K562 (cell line): ENCODE measurements at regions not wholly inside any gene's neighbourhood (a gene's known extent, or its start where the extent isn't known, plus 50 kb on each side); places are given as distances from the start of the nearest gene placed in this dataset.

Experiments
- ATAC-seq: fragments of 200-7000 bp; cut with Tn5 transposase; 3 replicates; pipeline ENCODE4 v1.9.1; 2020; ENCODE audit warnings: moderate library complexity
- BruUV-seq: library from RNA; stranded (reverse); fragments of 400-500 nt; replicated peaks from 2 replicates; lab custom pipeline; 2021; lab: Mats Ljungman, UMichigan
- CTCF ChIA-PET: fragments of 300-600 bp; formaldehyde crosslinking; extraction: SDS; loops from one replicate; lab custom pipeline; 2021; ENCODE audit warnings: low intra/inter-chr PET ratio; lab: Yijun Ruan, JAX
- POLR2A ChIA-PET: fragments of 300-600, 350-650 bp; sonication (Branson Sonifier 250); formaldehyde crosslinking; extraction: SDS; loops from one replicate; lab custom pipeline; 2021; ENCODE audit warnings: antibody characterized with exemption, inconsistent platforms; lab: Yijun Ruan, JAX
- DNase-seq, 4 experiments: peaks; one replicate each; pipeline versions ENCODE4 v3.0.0 to v3.0.0-alpha.2; 2011 to 2018; ENCODE audit warnings: low spot score in 3 of 4, mixed read lengths in 3 of 4; ENCODE audit errors: extremely low read depth in 1 of 4
- FAIRE-seq: peaks from 2 replicates; lab custom pipeline; 2011; peaks lifted over from hg19 to GRCh38; lab: Jason Lieb, UNC
- H2AFZ ChIP-seq: 2 replicates; pipeline ENCODE4 v1.6.0; 2011; ENCODE audit warnings: low read depth, low read length, control low read depth, inconsistent platforms
- H3K27ac ChIP-seq: fragments of 200-600 bp; 3 replicates; pipeline ENCODE4 v1.8.0; 2011; ENCODE audit warnings: low read depth, mild to moderate bottlenecking, control low read depth, inconsistent platforms, low read length, moderate library complexity, mixed read lengths; ENCODE audit errors: extremely low read depth
- H3K27me3 ChIP-seq, 2 experiments: fragments of 300-600 bp in 1 of 2; 2 replicates in 1 of 2; 3 replicates in 1 of 2; pipeline versions ENCODE4 v1.6.0 to v1.8.0; 2011; ENCODE audit warnings: inconsistent platforms in 2 of 2, low read length in 2 of 2, mild to moderate bottlenecking in 1 of 2, mixed read lengths in 1 of 2, moderate library complexity in 1 of 2; ENCODE audit not compliant: control insufficient read depth in 2 of 2, insufficient read depth in 2 of 2
- H3K36me3 ChIP-seq: fragments of 300-600 bp; 3 replicates; pipeline ENCODE4 v1.8.0; 2011; ENCODE audit warnings: mild to moderate bottlenecking, low read length, inconsistent platforms; ENCODE audit not compliant: control insufficient read depth, insufficient read depth
- H3K4me1 ChIP-seq, 2 experiments: fragments of 200-600 bp in 1 of 2; replicated peaks in 1 of 2; 2 replicates in 1 of 2; 3 replicates in 1 of 2; pipeline versions ENCODE4 v1.5.1 to v1.8.0; 2011; ENCODE audit warnings: inconsistent platforms in 2 of 2, low read length in 2 of 2, mild to moderate bottlenecking in 1 of 2, mixed read lengths in 1 of 2, moderate library complexity in 1 of 2; ENCODE audit not compliant: control insufficient read depth in 2 of 2, insufficient read depth in 2 of 2
- H3K4me2 ChIP-seq: 2 replicates; pipeline ENCODE4 v1.6.1; 2011; ENCODE audit warnings: low read length, control low read depth, inconsistent platforms, mixed read lengths; ENCODE audit not compliant: insufficient read depth
- H3K4me3 ChIP-seq: fragments of 200-600 bp; sonication (generic), shearing (Covaris generic); 2 replicates; pipeline ENCODE4 v1.5.1; 2016; ENCODE audit warnings: control low read depth, inconsistent platforms
- H3K79me2 ChIP-seq: fragments of 200-600 bp; 3 replicates; pipeline ENCODE4 v1.8.0; 2011; ENCODE audit warnings: low read length, inconsistent platforms; ENCODE audit not compliant: control insufficient read depth, insufficient read depth
- H3K9ac ChIP-seq, 2 experiments: 2 replicates each; pipeline versions ENCODE4 v1.6.0 to v1.6.1; 2011; ENCODE audit warnings: low read depth in 2 of 2, low read length in 2 of 2, control low read depth in 1 of 2, inconsistent platforms in 1 of 2, mild to moderate bottlenecking in 1 of 2, mixed read lengths in 1 of 2; ENCODE audit not compliant: insufficient read depth in 1 of 2
- H3K9me1 ChIP-seq: one replicate; pipeline ENCODE4 v1.6.0; 2011; ENCODE audit warnings: inconsistent platforms, mild to moderate bottlenecking, low read length, moderate library complexity; ENCODE audit not compliant: control insufficient read depth, insufficient read depth
- H3K9me3 ChIP-seq: replicated peaks from 2 replicates; pipeline ENCODE4 v1.5.1; 2011; ENCODE audit warnings: low read depth, low read length, inconsistent platforms; ENCODE audit not compliant: control insufficient read depth, insufficient read depth
- H4K20me1 ChIP-seq: replicated peaks from 2 replicates; pipeline ENCODE4 v1.6.1; 2011; ENCODE audit warnings: low read length, inconsistent platforms, mixed read lengths; ENCODE audit not compliant: control insufficient read depth, insufficient read depth
- BRCA1 ChIP-seq, 2 experiments: fragments of 450-650 bp in 1 of 2; sonication (generic) in 1 of 2; formaldehyde crosslinking in 1 of 2; IDR thresholded peaks; 2 replicates each; pipeline versions ENCODE4 v1.5.0 to v1.6.1; 2017 to 2020; ENCODE audit warnings: mild to moderate bottlenecking in 1 of 2, missing genetic modification reagents in 1 of 2
- CBFA2T3 ChIP-seq: fragments of 450-650 bp; IDR thresholded peaks from 2 replicates; pipeline ENCODE4 v1.6.1; 2017
- CHAMP1 ChIP-seq: fragments of 450-650 bp; IDR thresholded peaks from 2 replicates; pipeline ENCODE4 v1.6.1; 2016; ENCODE audit warnings: mild to moderate bottlenecking
- ESRRA ChIP-seq: fragments of 450-650 bp; IDR thresholded peaks from 2 replicates; pipeline ENCODE4 v1.6.1; 2014; ENCODE audit warnings: low read depth, mild to moderate bottlenecking, moderate library complexity, borderline replicate concordance
- GTF2A2 ChIP-seq: IDR thresholded peaks from 2 replicates; pipeline ENCODE4 v1.6.1; 2016; ENCODE audit warnings: mild to moderate bottlenecking, missing genetic modification characterization, missing compliant biosample characterization
- JUNB ChIP-seq: fragments of 450-650 bp; formaldehyde crosslinking; conservative IDR thresholded peaks from 2 replicates; pipeline ENCODE4 v1.4.0; 2020; ENCODE audit warnings: mild to moderate bottlenecking
- L3MBTL2 ChIP-seq: fragments of 450-650 bp; IDR thresholded peaks from 2 replicates; pipeline ENCODE4 v1.6.1; 2016; ENCODE audit warnings: mild to moderate bottlenecking, moderate library complexity
- NFIX ChIP-seq: fragments of 250-450 bp; sonication (Bioruptor Pico); IDR thresholded peaks from 2 replicates; pipeline ENCODE4 v1.4.0; 2020; ENCODE audit warnings: low read depth, mild to moderate bottlenecking, moderate library complexity
- PREB ChIP-seq: sonication (generic); formaldehyde crosslinking; IDR thresholded peaks from 2 replicates; pipeline ENCODE4 v1.8.1; 2023; ENCODE audit warnings: mild to moderate bottlenecking, missing genetic modification reagents
- RFX1 ChIP-seq: fragments of 450-650 bp; IDR thresholded peaks from 2 replicates; pipeline ENCODE4 v1.6.1; 2016; ENCODE audit warnings: mild to moderate bottlenecking, moderate library complexity
- THRA ChIP-seq: fragments of 450-650 bp; IDR thresholded peaks from 2 replicates; pipeline ENCODE4 v1.6.1; 2017; ENCODE audit warnings: mild to moderate bottlenecking, moderate library complexity
- ZKSCAN3 ChIP-seq: fragments of 250-450 bp; sonication (Bioruptor Pico); IDR thresholded peaks from 2 replicates; pipeline ENCODE4 v1.4.0; 2020
- ZNF511 ChIP-seq: sonication (generic); formaldehyde crosslinking; IDR thresholded peaks from 2 replicates; pipeline ENCODE4 v1.8.0; 2022; ENCODE audit warnings: mild to moderate bottlenecking, missing genetic modification reagents
- ZNF583 ChIP-seq: fragments of 250-450 bp; sonication (Bioruptor Pico); IDR thresholded peaks from 2 replicates; pipeline ENCODE4 v1.4.0; 2020
- WGBS: fragments of 100-300 bp; shearing (Covaris generic); methylation state at CpG from one replicate; pipeline ENCODE4 v1.1.6; 2016; ENCODE audit warnings: low coverage, mixed read lengths; ENCODE audit not compliant: insufficient coverage; ENCODE audit errors: missing lambda C conversion rate; 5-methylcytosine and 5-hydroxymethylcytosine counted together
- in situ Hi-C: fragments of 300-500 bp; cut with MboI; formaldehyde crosslinking; loops from 4 replicates; pipeline ENCODE4 v1.15.0; 2018; ENCODE audit warnings: inconsistent platforms, mixed read lengths
- intact Hi-C: fragments of 100-400 bp; cut with micrococcal nuclease; formaldehyde crosslinking; loops from 2 replicates; pipeline ENCODE4 v1.14.2; 2022

GRCh38 chr13:80201694-80202468 is 139.0 kb downstream of the SPRY2 start:
- FAIRE-seq (no peak), DNase-seq (no peak), ATAC-seq (no peak)
- Histone ChIP-seq H3K4me3 (no peak overlapping the region), H3K36me3 (no peaks in the 10 kb centered on the region), H3K4me2 (no peak overlapping the region), H4K20me1 (no peaks in the 10 kb centered on the region), H3K4me1 (no peaks in the 10 kb centered on the region), H3K27me3 (no peaks in the 10 kb centered on the region), H3K9me3 (no peaks in the 10 kb centered on the region), H3K9me1 (no peaks in the 10 kb centered on the region), H3K27ac (no peak overlapping the region), H3K79me2 (no peaks in the 10 kb centered on the region), H3K9ac (no peak overlapping the region), H2AFZ (no peak overlapping the region)
- in situ Hi-C loops: no loop called here
- TF ChIP-seq CHAMP1: no peak
- TF ChIP-seq RFX1: no peak
- TF ChIP-seq NFIX (CRISPR knock-in tag): no peak
- no peak for TF ChIP-seq THRA
- no peak for TF ChIP-seq PREB
- TF ChIP-seq BRCA1 (IDR thresholded peaks at IDR 0.05): no peak
- no peak for TF ChIP-seq BRCA1 (CRISPR knock-in tag; IDR thresholded peaks at IDR 0.05)
- TF ChIP-seq ZNF583 (CRISPR knock-in tag): no peak
- no peak for TF ChIP-seq ZNF511 (CRISPR knock-in tag)
- TF ChIP-seq JUNB: no peak
- no peak for TF ChIP-seq L3MBTL2
- TF ChIP-seq ESRRA: no peak
- TF ChIP-seq ZKSCAN3 (CRISPR knock-in tag): no peak
- no peak for TF ChIP-seq GTF2A2 (tag)
- no peak for TF ChIP-seq CBFA2T3
- WGBS: 0% methylated on average over 6 of the region's 6 CpGs
- intact Hi-C loops: no loop called here
- ChIA-PET CTCF (no interaction called here), POLR2A (no interaction called here)
- no TSS peak for BruUV-seq
